ENCODE measurements at regions not wholly inside any gene's neighbourhood (a gene's known extent, or its start where the extent isn't known, plus 50 kb on each side); places are given as distances from the start of the nearest gene placed in this dataset.

- TF ChIP-seq, protein P1, sequence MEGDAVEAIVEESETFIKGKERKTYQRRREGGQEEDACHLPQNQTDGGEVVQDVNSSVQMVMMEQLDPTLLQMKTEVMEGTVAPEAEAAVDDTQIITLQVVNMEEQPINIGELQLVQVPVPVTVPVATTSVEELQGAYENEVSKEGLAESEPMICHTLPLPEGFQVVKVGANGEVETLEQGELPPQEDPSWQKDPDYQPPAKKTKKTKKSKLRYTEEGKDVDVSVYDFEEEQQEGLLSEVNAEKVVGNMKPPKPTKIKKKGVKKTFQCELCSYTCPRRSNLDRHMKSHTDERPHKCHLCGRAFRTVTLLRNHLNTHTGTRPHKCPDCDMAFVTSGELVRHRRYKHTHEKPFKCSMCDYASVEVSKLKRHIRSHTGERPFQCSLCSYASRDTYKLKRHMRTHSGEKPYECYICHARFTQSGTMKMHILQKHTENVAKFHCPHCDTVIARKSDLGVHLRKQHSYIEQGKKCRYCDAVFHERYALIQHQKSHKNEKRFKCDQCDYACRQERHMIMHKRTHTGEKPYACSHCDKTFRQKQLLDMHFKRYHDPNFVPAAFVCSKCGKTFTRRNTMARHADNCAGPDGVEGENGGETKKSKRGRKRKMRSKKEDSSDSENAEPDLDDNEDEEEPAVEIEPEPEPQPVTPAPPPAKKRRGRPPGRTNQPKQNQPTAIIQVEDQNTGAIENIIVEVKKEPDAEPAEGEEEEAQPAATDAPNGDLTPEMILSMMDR (IDR thresholded peaks at IDR 0.05; ENCODE audit: borderline replicate concordance, insufficient read depth, low read depth, low read length): no peak
These were observed 646.7 kb downstream of the PDHA2 start for GRCh38 chr4:96486563-96486962.

GRCh38 chr4:96497621-96498020, 657.7 kb downstream of the PDHA2 start:
- TF ChIP-seq, protein P1 (IDR thresholded peaks at IDR 0.05; ENCODE audit: borderline replicate concordance, insufficient read depth, low read depth, low read length): no peak
- no peak overlapping the region for H3K4me3 ChIP-seq (ENCODE audit: low read depth, low read length)

More at GRCh38 chr4:96486563-96486962, 646.7 kb downstream of the PDHA2 start:
- no peak overlapping the region for H3K4me3 ChIP-seq (ENCODE audit: low read depth, low read length)

DNA sequence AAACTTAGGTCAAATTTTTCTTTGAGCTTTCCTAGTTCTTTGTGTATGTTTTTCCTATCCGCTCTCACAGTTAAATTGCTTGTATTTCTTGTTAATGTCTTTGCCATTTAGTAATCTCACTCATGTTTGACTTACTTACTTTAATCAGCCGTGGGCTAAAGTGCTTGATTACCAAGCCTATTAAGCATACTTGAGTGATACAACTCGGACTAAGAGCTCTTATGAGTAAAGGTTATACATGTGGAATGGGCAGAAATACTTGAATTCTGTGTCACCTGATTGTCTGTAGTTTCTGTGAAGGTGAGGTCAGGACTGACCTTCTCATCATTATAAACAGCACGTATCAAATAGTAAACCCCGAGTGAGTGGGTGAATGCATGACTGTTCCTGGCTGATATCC, 664.5 kb downstream of the PDHA2 start:
- no peak overlapping the region for H3K4me3 ChIP-seq (ENCODE audit: low read depth, low read length)
- TF ChIP-seq, protein P1 (IDR thresholded peaks at IDR 0.05; ENCODE audit: borderline replicate concordance, insufficient read depth, low read depth, low read length): no peak

- TF ChIP-seq, protein P1 (IDR thresholded peaks at IDR 0.05; ENCODE audit: borderline replicate concordance, insufficient read depth, low read depth, low read length): no peak
- H3K4me3 ChIP-seq (ENCODE audit: low read depth, low read length): no peak overlapping the region
These were observed 669.3 kb downstream of the PDHA2 start for GRCh38 chr4:96509039-96509741.

- H3K4me3 ChIP-seq (ENCODE audit: low read depth, low read length): no peak overlapping the region
- TF ChIP-seq, protein P1 (IDR thresholded peaks at IDR 0.05; ENCODE audit: borderline replicate concordance, insufficient read depth, low read depth, low read length): no peak
These were observed 679.4 kb downstream of the PDHA2 start for GRCh38 chr4:96519291-96519690.

DNA sequence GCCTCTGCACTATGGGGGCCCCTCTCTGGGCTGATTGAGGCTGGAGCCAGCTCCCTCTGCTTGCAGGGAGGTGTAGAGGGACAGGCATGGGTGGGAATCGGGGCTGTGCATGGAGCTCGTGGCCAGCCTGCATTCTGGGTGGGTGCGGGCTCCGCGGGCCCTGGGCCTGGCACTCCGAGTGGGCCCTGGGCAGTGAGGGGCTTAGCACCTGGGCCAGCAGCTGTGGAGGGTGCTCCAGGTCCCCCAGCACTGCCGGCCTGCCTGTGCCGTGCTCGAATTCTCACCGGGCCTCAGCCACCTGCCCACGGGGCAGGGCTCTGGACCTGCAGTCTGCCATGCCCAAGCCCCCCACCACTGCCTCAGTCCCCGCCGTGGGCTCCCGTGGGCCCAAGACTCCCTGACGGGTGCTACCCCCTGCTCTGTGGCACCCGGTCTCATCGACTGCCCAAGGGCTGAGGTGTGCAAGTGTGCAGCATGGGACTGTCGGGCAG, 681.2 kb downstream of the PDHA2 start:
- H3K4me3 ChIP-seq (ENCODE audit: low read depth, low read length): no peak overlapping the region

More for the DNA sequence above, 681.2 kb downstream of the PDHA2 start:
- TF ChIP-seq, protein P1 (IDR thresholded peaks at IDR 0.05; ENCODE audit: borderline replicate concordance, insufficient read depth, low read depth, low read length): no peak
